HepG2 (cell line): ENCODE measurements at regions not wholly inside any gene's neighbourhood (a gene's known extent, or its start where the extent isn't known, plus 50 kb on each side); places are given as distances from the start of the nearest gene placed in this dataset.

Experiments used
- ATAC-seq: fragments of 200-7000 bp; cut with Tn5 transposase; 3 replicates; pipeline ENCODE4 v1.9.1; 2020; ENCODE audit warnings: mild to moderate bottlenecking, moderate library complexity
- BruUV-seq: library from RNA; stranded (reverse); fragments of 400-500 nt; replicated peaks from 2 replicates; lab custom pipeline; 2021; lab: Mats Ljungman, UMichigan
- CTCF ChIA-PET: fragments of 300-600 bp; formaldehyde crosslinking; extraction: SDS; loops from one replicate; lab custom pipeline; 2021; ENCODE audit warnings: low total read pairs, inconsistent platforms, low intra/inter-chr PET ratio; lab: Yijun Ruan, JAX
- POLR2A ChIA-PET: fragments of 350-600 bp; sonication (Branson Sonifier 250); formaldehyde crosslinking; loops from one replicate; lab custom pipeline; 2020; ENCODE audit warnings: antibody characterized with exemption, inconsistent platforms; lab: Yijun Ruan, JAX
- DNase-seq: peaks from one replicate; pipeline ENCODE4 v3.0.0-alpha.2; 2015; ENCODE audit warnings: low spot score
- FAIRE-seq: peaks from 3 replicates; lab custom pipeline; 2011; peaks lifted over from hg19 to GRCh38; lab: Jason Lieb, UNC
- H2AFZ ChIP-seq: one replicate; pipeline ENCODE4 v1.6.1; 2011; ENCODE audit warnings: low read length, inconsistent platforms
- H3K27ac ChIP-seq: fragments of 300-600 bp; 3 replicates; pipeline ENCODE4 v1.8.0; 2011; ENCODE audit warnings: mixed run types, mild to moderate bottlenecking, mixed read lengths, low read length, inconsistent platforms; ENCODE audit not compliant: insufficient read depth; ENCODE audit errors: extremely low read length
- H3K27me3 ChIP-seq, 2 experiments: fragments of 200-600 bp in 1 of 2; 2 replicates in 1 of 2; 3 replicates in 1 of 2; pipeline versions ENCODE4 v1.6.0 to v1.8.0; 2011; ENCODE audit warnings: low read length in 2 of 2, mild to moderate bottlenecking in 2 of 2, moderate library complexity in 2 of 2, inconsistent platforms in 1 of 2; ENCODE audit not compliant: insufficient read depth in 2 of 2, control insufficient read depth in 1 of 2
- H3K36me3 ChIP-seq, 2 experiments: fragments of 200-600 bp in 1 of 2; replicated peaks in 1 of 2; 2 replicates in 1 of 2; 3 replicates in 1 of 2; pipeline versions ENCODE4 v1.5.1 to v1.8.0; 2011; ENCODE audit warnings: low read length in 2 of 2, inconsistent platforms in 1 of 2; ENCODE audit not compliant: insufficient read depth in 2 of 2, control insufficient read depth in 1 of 2
- H3K4me1 ChIP-seq: 2 replicates; pipeline ENCODE4 v1.5.1; 2012; ENCODE audit warnings: low read length, inconsistent platforms; ENCODE audit not compliant: insufficient read depth
- H3K4me2 ChIP-seq: 2 replicates; pipeline ENCODE4 v1.6.0; 2011; ENCODE audit warnings: low read depth, low read length, inconsistent platforms
- H3K4me3 ChIP-seq, 3 experiments: fragments of 200-600 bp in 1 of 3; sonication (generic), shearing (Covaris generic) in 1 of 3; replicated peaks in 1 of 3; 2 replicates each; pipeline ENCODE4 v1.5.1; 2011 to 2016; ENCODE audit warnings: low read length in 3 of 3, inconsistent platforms in 2 of 3, low read depth in 2 of 3, mild to moderate bottlenecking in 2 of 3, control low read depth in 1 of 3, mixed read lengths in 1 of 3; ENCODE audit not compliant: insufficient read depth in 1 of 3
- H3K79me2 ChIP-seq: one replicate; pipeline ENCODE4 v1.6.1; 2011; ENCODE audit warnings: low read length, inconsistent platforms; ENCODE audit not compliant: insufficient read depth
- H3K9ac ChIP-seq: 2 replicates; pipeline ENCODE4 v1.6.0; 2011; ENCODE audit warnings: mild to moderate bottlenecking, low read depth, low read length, inconsistent platforms; ENCODE audit not compliant: insufficient read depth
- H3K9me3 ChIP-seq: 2 replicates; pipeline ENCODE4 v1.5.1; 2012; ENCODE audit warnings: mild to moderate bottlenecking, low read length
- H4K20me1 ChIP-seq: 2 replicates; pipeline ENCODE4 v1.6.0; 2011; ENCODE audit warnings: inconsistent platforms, mild to moderate bottlenecking, low read length, moderate library complexity; ENCODE audit not compliant: insufficient read depth
- ADNP ChIP-seq: sonication (generic); formaldehyde crosslinking; IDR thresholded peaks from 2 replicates; pipeline ENCODE4 v1.4.0; 2020; ENCODE audit warnings: missing genetic modification reagents
- BCL6 ChIP-seq: IDR thresholded peaks from 2 replicates; pipeline ENCODE4 v1.6.1; 2016; ENCODE audit warnings: missing genetic modification reagents, missing compliant biosample characterization
- FOSL1 ChIP-seq: sonication (generic); formaldehyde crosslinking; IDR thresholded peaks from 2 replicates; pipeline ENCODE4 v1.9.0; 2021; ENCODE audit warnings: missing genetic modification reagents, borderline replicate concordance
- ISX ChIP-seq: sonication (generic); formaldehyde crosslinking; conservative IDR thresholded peaks from 2 replicates; pipeline ENCODE4 v1.5.0; 2020; ENCODE audit warnings: missing genetic modification reagents
- LRRFIP1 ChIP-seq: sonication (generic); formaldehyde crosslinking; conservative IDR thresholded peaks from 2 replicates; pipeline ENCODE4 v1.4.0; 2020; ENCODE audit warnings: missing genetic modification reagents
- MAFK ChIP-seq, 2 experiments: IDR thresholded peaks in 1 of 2; conservative IDR thresholded peaks in 1 of 2; 2 replicates each; pipeline ENCODE4 v1.6.1; 2011; ENCODE audit warnings: improper control_type of control experiment in 2 of 2, low read length in 2 of 2
- PAF1 ChIP-seq: IDR thresholded peaks from 2 replicates; pipeline ENCODE4 v1.6.1; 2016; ENCODE audit warnings: missing genetic modification reagents, missing compliant biosample characterization
- STAG1 ChIP-seq: sonication (generic); formaldehyde crosslinking; IDR thresholded peaks from 2 replicates; pipeline ENCODE4 v1.4.0; 2020; ENCODE audit warnings: missing genetic modification reagents
- TBX2 ChIP-seq: sonication (generic); formaldehyde crosslinking; IDR thresholded peaks from 2 replicates; pipeline ENCODE4 v1.5.0; 2020; ENCODE audit warnings: missing genetic modification reagents, mild to moderate bottlenecking, borderline replicate concordance
- TSC22D2 ChIP-seq: sonication (generic); formaldehyde crosslinking; IDR thresholded peaks from 2 replicates; pipeline ENCODE4 v1.5.1; 2020; ENCODE audit warnings: missing genetic modification reagents, mild to moderate bottlenecking, borderline replicate concordance
- WGBS: methylation state at CpG from one replicate; pipeline ENCODE4 v1.1.6; 2017; ENCODE audit warnings: low lambda C conversion rate; 5-methylcytosine and 5-hydroxymethylcytosine counted together
- in situ Hi-C: cut with HindIII; loops from 2 replicates; pipeline ENCODE4 v1.10.0; 2017; ENCODE audit warnings: low pct_unique_long_range_greater_than_20kb; ENCODE audit not compliant: extremely low pct_ligation_motif_present
- intact Hi-C: fragments of 100-400 bp; cut with micrococcal nuclease; formaldehyde crosslinking; loops from one replicate; pipeline ENCODE4 v1.10.0; 2022; ENCODE audit not compliant: unreplicated experiment

- Histone ChIP-seq H3K27ac (no peak overlapping the region), H3K79me2 (no peaks in the 10 kb centered on the region), H3K36me3 (no peaks in the 10 kb centered on the region), H3K4me2 (no peak overlapping the region), H3K27me3 (no peaks in the 10 kb centered on the region), H3K9me3 (no peaks in the 10 kb centered on the region), H3K4me1 (no peaks in the 10 kb centered on the region), H4K20me1 (no peaks in the 10 kb centered on the region), H3K4me3 (no peak overlapping the region), H2AFZ (no peak overlapping the region), H3K9ac (no peak overlapping the region)
- no peak for FAIRE-seq
- 0% methylated on average over 1 of the region's 1 CpG for WGBS
- ChIA-PET CTCF (no interaction called here), POLR2A (no interaction called here)
- intact Hi-C loops = no loop called here
- TF ChIP-seq TBX2 (CRISPR knock-in tag) (no peak), TSC22D2 (CRISPR knock-in tag) (no peak), STAG1 (CRISPR knock-in tag) (no peak), BCL6 (CRISPR knock-in tag) (no peak), ISX (no peak), ADNP (CRISPR knock-in tag) (no peak), MAFK (conservative IDR thresholded peaks at IDR 0.05 in 1 of 2, IDR thresholded peaks at IDR 0.05 in 1 of 2; ENCODE audit: low read length in 2 of 2) (no peak), LRRFIP1 (CRISPR knock-in tag) (no peak), PAF1 (CRISPR knock-in tag) (no peak), FOSL1 (CRISPR knock-in tag) (no peak)
- ATAC-seq = no peak
- BruUV-seq = no TSS peak
- in situ Hi-C loops = no loop called here
- DNase-seq = no peak
Measured at GRCh38 chr6:125567407-125567806, 182.0 kb upstream of the HEY2 start.
